ENCODE measurements at regions not wholly inside any gene's neighbourhood (a gene's known extent, or its start where the extent isn't known, plus 50 kb on each side); places are given as distances from the start of the nearest gene placed in this dataset.

DNA sequence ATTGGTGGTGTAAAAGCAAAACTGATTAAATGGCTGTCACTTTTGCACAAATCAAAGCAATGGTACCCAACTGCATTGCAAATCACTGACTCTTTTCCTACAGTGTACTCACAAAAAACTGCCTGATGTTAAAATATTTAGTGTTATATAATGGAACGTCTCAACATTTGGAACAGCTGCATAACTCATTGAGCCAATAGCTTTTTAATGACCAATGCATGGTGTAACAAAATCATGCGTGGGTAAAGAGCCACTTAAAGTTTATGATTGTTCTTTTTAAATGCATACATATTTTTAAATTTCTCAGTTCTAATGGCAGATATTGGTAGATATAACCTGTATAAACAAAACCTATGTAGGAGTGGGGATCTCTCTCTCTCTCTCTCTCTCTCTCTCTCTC lies 204.0 kb upstream of the MPHOSPH6 start:
- no peak for TF ChIP-seq CTCF (IDR thresholded peaks at IDR 0.05)
- TF ChIP-seq EZH2phosphoT487 (IDR thresholded peaks at IDR 0.05), result no peak
- no peak for TF ChIP-seq EZH2 (IDR thresholded peaks at IDR 0.05)

Measured in neural progenitor cell (in vitro differentiated cells).